ENCODE measurements at regions not wholly inside any gene's neighbourhood (a gene's known extent, or its start where the extent isn't known, plus 50 kb on each side); places are given as distances from the start of the nearest gene placed in this dataset.

GRCh38 chr13:109454167-109454917 is 332.0 kb downstream of the IRS2 start:
- in situ Hi-C loops (cut with MboI; ENCODE audit: low sequenced_read_pairs): no loop called here

- in situ Hi-C loops (cut with MboI; ENCODE audit: low sequenced_read_pairs): no loop called here
Measured at GRCh38 chr13:109451726-109452125, 334.7 kb downstream of the IRS2 start.

- in situ Hi-C loops (cut with MboI; ENCODE audit: low sequenced_read_pairs): no loop called here
Measured at GRCh38 chr13:109448629-109449028, 337.8 kb downstream of the IRS2 start.

- in situ Hi-C loops (cut with MboI; ENCODE audit: low sequenced_read_pairs): no loop called here
Measured at GRCh38 chr13:109447667-109448066, 338.7 kb downstream of the IRS2 start.

- in situ Hi-C loops (cut with MboI; ENCODE audit: low sequenced_read_pairs): no loop called here
Measured at GRCh38 chr13:109440320-109440719, 346.1 kb downstream of the IRS2 start.

- in situ Hi-C loops (cut with MboI; ENCODE audit: low sequenced_read_pairs): no loop called here
Measured at GRCh38 chr13:109439813-109440212, 346.6 kb downstream of the IRS2 start.

GRCh38 chr13:109436841-109437240 is 349.5 kb downstream of the IRS2 start:
- in situ Hi-C loops (cut with MboI; ENCODE audit: low sequenced_read_pairs): no loop called here

GRCh38 chr13:109436055-109436622 is 350.2 kb downstream of the IRS2 start:
- in situ Hi-C loops (cut with MboI; ENCODE audit: low sequenced_read_pairs): no loop called here

- in situ Hi-C loops (cut with MboI; ENCODE audit: low sequenced_read_pairs): no loop called here
Measured at GRCh38 chr13:109431217-109431616, 355.2 kb downstream of the IRS2 start.

GRCh38 chr13:109428146-109428545 is 358.2 kb downstream of the IRS2 start:
- in situ Hi-C loops (cut with MboI; ENCODE audit: low sequenced_read_pairs): no loop called here

- in situ Hi-C loops (cut with MboI; ENCODE audit: low sequenced_read_pairs): no loop called here
Measured at GRCh38 chr13:109427695-109428094, 358.7 kb downstream of the IRS2 start.

GRCh38 chr13:109427148-109427547 is 359.2 kb downstream of the IRS2 start:
- in situ Hi-C loops (cut with MboI; ENCODE audit: low sequenced_read_pairs): no loop called here

GRCh38 chr13:109426690-109426990 is 359.7 kb downstream of the IRS2 start:
- in situ Hi-C loops (cut with MboI; ENCODE audit: low sequenced_read_pairs): no loop called here

- in situ Hi-C loops (cut with MboI; ENCODE audit: low sequenced_read_pairs): no loop called here
Measured at GRCh38 chr13:109425821-109426689, 360.3 kb downstream of the IRS2 start.

- in situ Hi-C loops (cut with MboI; ENCODE audit: low sequenced_read_pairs): no loop called here
Measured at GRCh38 chr13:109422161-109422560, 364.2 kb downstream of the IRS2 start.

GRCh38 chr13:109419896-109420295 is 366.5 kb downstream of the IRS2 start:
- in situ Hi-C loops (cut with MboI; ENCODE audit: low sequenced_read_pairs): no loop called here

GRCh38 chr13:109418111-109418510 is 368.3 kb downstream of the IRS2 start:
- in situ Hi-C loops (cut with MboI; ENCODE audit: low sequenced_read_pairs): no loop called here

- in situ Hi-C loops (cut with MboI; ENCODE audit: low sequenced_read_pairs): no loop called here
Measured at GRCh38 chr13:109416001-109416400, 370.4 kb downstream of the IRS2 start.

GRCh38 chr13:109415057-109415456 is 371.3 kb downstream of the IRS2 start:
- in situ Hi-C loops (cut with MboI; ENCODE audit: low sequenced_read_pairs): no loop called here

- in situ Hi-C loops (cut with MboI; ENCODE audit: low sequenced_read_pairs): no loop called here
Measured at GRCh38 chr13:109412283-109412901, 374.0 kb downstream of the IRS2 start.

- in situ Hi-C loops (cut with MboI; ENCODE audit: low sequenced_read_pairs): no loop called here
Measured at GRCh38 chr13:109410868-109411267, 375.5 kb downstream of the IRS2 start.

Measured in HL-60/S4 (cell line).